ENCODE measurements at regions not wholly inside any gene's neighbourhood (a gene's known extent, or its start where the extent isn't known, plus 50 kb on each side); places are given as distances from the start of the nearest gene placed in this dataset.
"Not testable (repeated sequence)": the region's sequence is repeated elsewhere in the genome, so short reads cannot be mapped to it uniquely, and the experiment has no call there.

GRCh38 chr12:88847246-88847645, 267.0 kb upstream of the KITLG start:
- TF ChIP-seq EP300, POLR2A, POLR2AphosphoS5 (IDR thresholded peaks at IDR 0.05): not testable (repeated sequence)
- TF ChIP-seq, protein P1, sequence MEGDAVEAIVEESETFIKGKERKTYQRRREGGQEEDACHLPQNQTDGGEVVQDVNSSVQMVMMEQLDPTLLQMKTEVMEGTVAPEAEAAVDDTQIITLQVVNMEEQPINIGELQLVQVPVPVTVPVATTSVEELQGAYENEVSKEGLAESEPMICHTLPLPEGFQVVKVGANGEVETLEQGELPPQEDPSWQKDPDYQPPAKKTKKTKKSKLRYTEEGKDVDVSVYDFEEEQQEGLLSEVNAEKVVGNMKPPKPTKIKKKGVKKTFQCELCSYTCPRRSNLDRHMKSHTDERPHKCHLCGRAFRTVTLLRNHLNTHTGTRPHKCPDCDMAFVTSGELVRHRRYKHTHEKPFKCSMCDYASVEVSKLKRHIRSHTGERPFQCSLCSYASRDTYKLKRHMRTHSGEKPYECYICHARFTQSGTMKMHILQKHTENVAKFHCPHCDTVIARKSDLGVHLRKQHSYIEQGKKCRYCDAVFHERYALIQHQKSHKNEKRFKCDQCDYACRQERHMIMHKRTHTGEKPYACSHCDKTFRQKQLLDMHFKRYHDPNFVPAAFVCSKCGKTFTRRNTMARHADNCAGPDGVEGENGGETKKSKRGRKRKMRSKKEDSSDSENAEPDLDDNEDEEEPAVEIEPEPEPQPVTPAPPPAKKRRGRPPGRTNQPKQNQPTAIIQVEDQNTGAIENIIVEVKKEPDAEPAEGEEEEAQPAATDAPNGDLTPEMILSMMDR (IDR thresholded peaks at IDR 0.05), result not testable (repeated sequence)
